SK-N-SH (cell line): ENCODE measurements at regions not wholly inside any gene's neighbourhood (a gene's known extent, or its start where the extent isn't known, plus 50 kb on each side); places are given as distances from the start of the nearest gene placed in this dataset.
A peak's percentile ranks its signal among the peaks of the same experiment; 100 is the strongest.

Experiments
- CTCF ChIA-PET: fragments of 300-600, 350-600 bp; formaldehyde crosslinking; extraction: SDS; loops from one replicate; lab custom pipeline; 2021; lab: Yijun Ruan, JAX
- POLR2A ChIA-PET: fragments of 350-600 bp; sonication (Branson Sonifier 250); formaldehyde crosslinking; extraction: SDS; loops from one replicate; lab custom pipeline; 2020; ENCODE audit warnings: antibody characterized with exemption, inconsistent platforms; lab: Yijun Ruan, JAX
- DNase-seq: peaks from one replicate; pipeline ENCODE4 v3.0.0; 2012
- H2AFZ ChIP-seq: fragments of 200-600 bp; sonication (generic); 2 replicates; pipeline ENCODE4 v1.8.1; 2016; ENCODE audit warnings: antibody characterized with exemption, mild to moderate bottlenecking, low read depth
- H3F3A ChIP-seq: fragments of 200-600 bp; sonication (generic); replicated peaks from 2 replicates; pipeline ENCODE3; 2016; ENCODE audit warnings: antibody characterized with exemption, mild to moderate bottlenecking; ENCODE audit not compliant: insufficient read depth
- H3K27ac ChIP-seq, 2 experiments: fragments of 200-500 bp in 1 of 2; fragments of 200-600 bp in 1 of 2; sonication (Bioruptor generic) in 1 of 2; sonication (generic), shearing (Covaris generic) in 1 of 2; 2 replicates each; pipeline versions ENCODE4 v1.5.1 to v1.6.1; 2014 to 2016; ENCODE audit warnings: low read depth in 2 of 2, inconsistent platforms in 1 of 2, low read length in 1 of 2, mild to moderate bottlenecking in 1 of 2, mixed read lengths in 1 of 2
- H3K27me3 ChIP-seq: fragments of 200-600 bp; sonication (generic), shearing (Covaris generic); 2 replicates; pipeline ENCODE4 v1.6.1; 2016; ENCODE audit warnings: mixed run types; ENCODE audit not compliant: insufficient read depth
- H3K36me3 ChIP-seq, 2 experiments: fragments of 200-500 bp in 1 of 2; fragments of 200-600 bp in 1 of 2; sonication (Bioruptor generic) in 1 of 2; sonication (generic) in 1 of 2; replicated peaks in 1 of 2; 2 replicates each; pipeline versions ENCODE3 to v1.5.1; 2014 to 2016; ENCODE audit warnings: low read length in 1 of 2, mild to moderate bottlenecking in 1 of 2; ENCODE audit not compliant: insufficient read depth in 2 of 2, control insufficient read depth in 1 of 2
- H3K4me1 ChIP-seq, 2 experiments: fragments of 200-500 bp in 1 of 2; fragments of 200-600 bp in 1 of 2; sonication (Bioruptor generic) in 1 of 2; sonication (generic), shearing (Covaris generic) in 1 of 2; 2 replicates each; pipeline versions ENCODE4 v1.5.1 to v1.6.1; 2014 to 2016; ENCODE audit warnings: low read depth in 1 of 2, low read length in 1 of 2, mixed run types in 1 of 2; ENCODE audit not compliant: insufficient read depth in 2 of 2, control insufficient read depth in 1 of 2
- H3K4me2 ChIP-seq: fragments of 200-600 bp; sonication (generic), shearing (Covaris generic); 2 replicates; pipeline ENCODE4 v1.6.1; 2017; ENCODE audit warnings: mixed run types
- H3K4me3 ChIP-seq, 2 experiments: fragments of 200-500 bp in 1 of 2; fragments of 200-600 bp in 1 of 2; sonication (Bioruptor generic) in 1 of 2; sonication (generic), shearing (Covaris generic) in 1 of 2; 2 replicates each; pipeline versions ENCODE4 v1.5.1 to v1.8.1; 2014 to 2016; ENCODE audit warnings: low read depth in 2 of 2, inconsistent platforms in 1 of 2, low read length in 1 of 2, mild to moderate bottlenecking in 1 of 2, mixed read lengths in 1 of 2, moderate library complexity in 1 of 2
- H3K79me2 ChIP-seq: fragments of 200-600 bp; sonication (generic); 2 replicates; pipeline ENCODE4 v1.8.1; 2017; ENCODE audit warnings: mild to moderate bottlenecking; ENCODE audit not compliant: insufficient read depth
- H3K9ac ChIP-seq: fragments of 200-600 bp; sonication (generic); 2 replicates; pipeline ENCODE4 v1.6.1; 2017; ENCODE audit warnings: mixed run types
- H3K9me2 ChIP-seq: fragments of 200-600 bp; sonication (generic); 2 replicates; pipeline ENCODE4 v1.6.1; 2017; ENCODE audit warnings: mixed run types
- H3K9me3 ChIP-seq: fragments of 200-600 bp; sonication (generic); 2 replicates; pipeline ENCODE4 v1.6.1; 2017; ENCODE audit warnings: mixed run types, mild to moderate bottlenecking, moderate library complexity
- H4K20me1 ChIP-seq: fragments of 200-600 bp; sonication (generic); 2 replicates; pipeline ENCODE4 v1.6.1; 2017; ENCODE audit warnings: mild to moderate bottlenecking, mixed run types; ENCODE audit not compliant: insufficient read depth
- CHD2 ChIP-seq: fragments of 150-350 bp; IDR thresholded peaks from 2 replicates; pipeline ENCODE4 v1.6.1; 2018; ENCODE audit warnings: low read length; ENCODE audit not compliant: partially characterized antibody
- ELF1 ChIP-seq: IDR thresholded peaks from 2 replicates; pipeline ENCODE4 v1.4.0; 2012
- GABPA ChIP-seq: IDR thresholded peaks from 2 replicates; pipeline ENCODE4 v1.4.0; 2012; ENCODE audit warnings: low read depth, mild to moderate bottlenecking
- GATA2 ChIP-seq: sonication (generic); formaldehyde crosslinking; IDR thresholded peaks from 2 replicates; pipeline ENCODE4 v1.5.0; 2020; ENCODE audit warnings: mild to moderate bottlenecking, missing genetic modification reagents
- IRF3 ChIP-seq: fragments of 150-350 bp; IDR thresholded peaks from 2 replicates; pipeline ENCODE4 v1.6.1; 2016; ENCODE audit warnings: mild to moderate bottlenecking, low read depth, low read length
- MEF2A ChIP-seq: IDR thresholded peaks from 2 replicates; pipeline ENCODE4 v1.4.0; 2012; ENCODE audit warnings: low read depth, borderline replicate concordance
- RAD21 ChIP-seq: IDR thresholded peaks from 2 replicates; pipeline ENCODE4 v1.6.1; 2012; ENCODE audit warnings: mild to moderate bottlenecking, low read length
- RFX5 ChIP-seq: IDR thresholded peaks from 2 replicates; pipeline ENCODE4 v1.6.1; 2012; ENCODE audit warnings: mild to moderate bottlenecking, improper control_type of control experiment, low read length
- SIN3A ChIP-seq: IDR thresholded peaks from 2 replicates; pipeline ENCODE4 v1.6.1; 2012; ENCODE audit warnings: low read depth, mild to moderate bottlenecking, low read length, moderate library complexity, borderline replicate concordance
- TAF1 ChIP-seq: IDR thresholded peaks from 2 replicates; pipeline ENCODE4 v1.6.1; 2012; ENCODE audit warnings: low read depth, mild to moderate bottlenecking, low read length, moderate library complexity, borderline replicate concordance
- USF2 ChIP-seq: fragments of 150-350 bp; IDR thresholded peaks from 2 replicates; pipeline ENCODE4 v1.6.1; 2017; ENCODE audit warnings: antibody characterized with exemption, low read length, low read depth, borderline replicate concordance
- WGBS: methylation state at CpG from one replicate; pipeline ENCODE4 v1.1.6; 2017; ENCODE audit warnings: low lambda C conversion rate; 5-methylcytosine and 5-hydroxymethylcytosine counted together

GRCh38 chr17:77645072-77646045, 313.1 kb upstream of the TNRC6C start:
- no peak overlapping the region for H2AFZ ChIP-seq
- H3K9me2 ChIP-seq, result no peaks in the 10 kb centered on the region
- no peak for DNase-seq
- no peaks in the 10 kb centered on the region for H3F3A ChIP-seq
- no peak overlapping the region for H3K27ac ChIP-seq
- ChIA-PET CTCF (interaction anchor here (0.7 to 3.3 kb wide), 9 partner anchors 8 to 368 kb away, joined by 3 to 10 read pairs (median 6); no protein-coding TSS in a partner anchor), POLR2A (no interaction called here)
- H3K36me3 ChIP-seq, result no peaks in the 10 kb centered on the region
- 50% methylated on average over 22 of the region's 28 CpGs for WGBS
- H3K9me3 ChIP-seq, result no peaks in the 10 kb centered on the region
- TF ChIP-seq IRF3 (no peak), RAD21 (0 out of 2 replicates have a peak, but pooled peaks have one; percentile 4)
- H3K79me2 ChIP-seq, result no peaks in the 10 kb centered on the region
- peaks cover 0 to 17% of the 10 kb centered on the region in 2 experiments; a peak in 1 of 4 replicates for H3K4me1 ChIP-seq
- H3K27me3 ChIP-seq, result peaks cover 8% of the 10 kb centered on the region; the same call in 1 of the 2 replicates
- no peaks in the 10 kb centered on the region for H4K20me1 ChIP-seq
- H3K9ac ChIP-seq, result no peak overlapping the region
- no peak overlapping the region for H3K4me2 ChIP-seq
- H3K4me3 ChIP-seq, result no peak overlapping the region

GRCh38 chr17:77646046-77646430, 312.5 kb upstream of the TNRC6C start:
- Histone ChIP-seq H3K36me3 (no peaks in the 10 kb centered on the region), H3K4me3 (no peak overlapping the region), H3K9me2 (no peaks in the 10 kb centered on the region), H3K9ac (no peak overlapping the region), H3K4me1 (peaks cover 0 to 17% of the 10 kb centered on the region in 2 experiments; a peak in 1 of 4 replicates), H3K79me2 (no peaks in the 10 kb centered on the region), H3F3A (no peaks in the 10 kb centered on the region), H3K27ac (no peak overlapping the region), H2AFZ (no peak overlapping the region), H3K4me2 (no peak overlapping the region), H3K27me3 (0 out of 2 replicates have a peak, but pooled peaks cover 8% of the 10 kb centered on the region), H4K20me1 (no peaks in the 10 kb centered on the region), H3K9me3 (no peaks in the 10 kb centered on the region)
- no peak for TF ChIP-seq CHD2
- TF ChIP-seq RFX5, result no peak
- no peak for TF ChIP-seq MEF2A
- TF ChIP-seq ELF1, result no peak
- TF ChIP-seq GATA2, result no peak
- TF ChIP-seq TAF1, result no peak
- TF ChIP-seq SIN3A, result no peak
- no peak for TF ChIP-seq GABPA
- TF ChIP-seq USF2, result no peak
- ChIA-PET CTCF (interaction anchor here (1.1 to 3.3 kb wide), 6 partner anchors 9 to 367 kb away, joined by 3 to 10 read pairs (median 6); no protein-coding TSS in a partner anchor), POLR2A (no interaction called here)
- no peak for DNase-seq
- 53% methylated on average over 11 of the region's 11 CpGs for WGBS
